HEK293 (cell line): ENCODE measurements at regions not wholly inside any gene's neighbourhood (a gene's known extent, or its start where the extent isn't known, plus 50 kb on each side); places are given as distances from the start of the nearest gene placed in this dataset.

Experiments used
- GLI2 ChIP-seq: fragments of 450-650 bp; formaldehyde crosslinking; IDR thresholded peaks from 2 replicates; pipeline ENCODE4; 2017; ENCODE audit warnings: missing biosample characterization, missing genetic modification characterization, low read depth, borderline replicate concordance
- GLIS1 ChIP-seq: fragments of 450-650 bp; formaldehyde crosslinking; IDR thresholded peaks from 2 replicates; pipeline ENCODE4 v1.5.1; 2016; ENCODE audit warnings: missing biosample characterization, missing genetic modification characterization
- KLF10 ChIP-seq: fragments of 450-650 bp; IDR thresholded peaks from 2 replicates; pipeline ENCODE4 v1.5.1; 2018; ENCODE audit warnings: missing biosample characterization, mild to moderate bottlenecking, missing genetic modification characterization
- OSR2 ChIP-seq: fragments of 450-650 bp; formaldehyde crosslinking; IDR thresholded peaks from 2 replicates; pipeline ENCODE4 v1.5.1; 2016; ENCODE audit warnings: missing biosample characterization, missing genetic modification characterization
- SP7 ChIP-seq: fragments of 450-650 bp; formaldehyde crosslinking; IDR thresholded peaks from 2 replicates; pipeline ENCODE4 v1.5.1; 2016; ENCODE audit warnings: missing biosample characterization, missing genetic modification characterization
- ZEB2 ChIP-seq: fragments of 450-650 bp; formaldehyde crosslinking; IDR thresholded peaks from 2 replicates; pipeline ENCODE4 v1.5.1; 2016; ENCODE audit warnings: missing biosample characterization, missing genetic modification characterization
- ZFP37 ChIP-seq: fragments of 450-650 bp; formaldehyde crosslinking; IDR thresholded peaks from 2 replicates; pipeline ENCODE4 v1.5.1; 2016; ENCODE audit warnings: missing biosample characterization, missing genetic modification characterization
- ZNF114 ChIP-seq: fragments of 450-650 bp; formaldehyde crosslinking; IDR thresholded peaks from 2 replicates; pipeline ENCODE4 v1.5.0; 2017; ENCODE audit warnings: missing biosample characterization, missing genetic modification characterization
- ZNF140 ChIP-seq: fragments of 450-650 bp; formaldehyde crosslinking; IDR thresholded peaks from 2 replicates; pipeline ENCODE4 v1.5.1; 2016; ENCODE audit warnings: missing biosample characterization, missing genetic modification characterization
- ZNF239 ChIP-seq: fragments of 450-650 bp; formaldehyde crosslinking; IDR thresholded peaks from 2 replicates; pipeline ENCODE4 v1.5.1; 2016; ENCODE audit warnings: missing biosample characterization, missing genetic modification characterization
- ZNF292 ChIP-seq: fragments of 450-650 bp; formaldehyde crosslinking; IDR thresholded peaks from 2 replicates; pipeline ENCODE4 v1.5.1; 2016; ENCODE audit warnings: low read depth, missing biosample characterization, missing genetic modification characterization, borderline replicate concordance
- ZNF366 ChIP-seq: fragments of 450-650 bp; formaldehyde crosslinking; conservative IDR thresholded peaks from 2 replicates; pipeline ENCODE4 v1.5.1; 2016; ENCODE audit warnings: missing biosample characterization, missing genetic modification characterization
- ZNF391 ChIP-seq: fragments of 450-650 bp; formaldehyde crosslinking; IDR thresholded peaks from 2 replicates; pipeline ENCODE4 v1.5.1; 2016; ENCODE audit warnings: low read depth, missing biosample characterization, missing genetic modification characterization, borderline replicate concordance
- ZNF555 ChIP-seq: fragments of 450-650 bp; formaldehyde crosslinking; conservative IDR thresholded peaks from 2 replicates; pipeline ENCODE4 v1.5.1; 2017; ENCODE audit warnings: missing biosample characterization, mild to moderate bottlenecking, missing genetic modification characterization, inconsistent platforms
- ZNF558 ChIP-seq: fragments of 450-650 bp; formaldehyde crosslinking; IDR thresholded peaks from 2 replicates; pipeline ENCODE4 v1.5.1; 2016; ENCODE audit warnings: missing biosample characterization, missing genetic modification characterization
- ZNF623 ChIP-seq: fragments of 450-650 bp; formaldehyde crosslinking; IDR thresholded peaks from 2 replicates; pipeline ENCODE4 v1.5.1; 2016; ENCODE audit warnings: missing biosample characterization, missing genetic modification characterization
- ZNF626 ChIP-seq: fragments of 450-650 bp; sonication (Bioruptor Pico); formaldehyde crosslinking; IDR thresholded peaks from 2 replicates; pipeline ENCODE4 v1.5.1; 2018; ENCODE audit warnings: missing biosample characterization, missing genetic modification characterization, inconsistent platforms
- TF ChIP-seq, protein P1 (sequence below): fragments of 450-650 bp; formaldehyde crosslinking; IDR thresholded peaks from 2 replicates; pipeline ENCODE4 v1.5.1; 2016; ENCODE audit warnings: missing biosample characterization, missing genetic modification characterization
- TF ChIP-seq, protein P2 (sequence below): fragments of 450-650 bp; formaldehyde crosslinking; IDR thresholded peaks from 2 replicates; pipeline ENCODE4 v1.5.1; 2016; ENCODE audit warnings: missing biosample characterization, missing genetic modification characterization
- TF ChIP-seq, protein P3 (sequence below): fragments of 450-650 bp; formaldehyde crosslinking; IDR thresholded peaks from 2 replicates; pipeline ENCODE4 v1.5.1; 2016; ENCODE audit warnings: missing biosample characterization, missing genetic modification characterization
- TF ChIP-seq, protein P4 (sequence below): fragments of 450-650 bp; formaldehyde crosslinking; IDR thresholded peaks from 2 replicates; pipeline ENCODE4 v1.5.1; 2017; ENCODE audit warnings: missing biosample characterization, missing genetic modification characterization
- TF ChIP-seq, protein P5 (sequence below): fragments of 450-650 bp; formaldehyde crosslinking; IDR thresholded peaks from 2 replicates; pipeline ENCODE4 v1.5.1; 2016; ENCODE audit warnings: missing biosample characterization, missing genetic modification characterization, borderline replicate concordance
- TF ChIP-seq, protein P6 (sequence below): fragments of 450-650 bp; formaldehyde crosslinking; IDR thresholded peaks from 2 replicates; pipeline ENCODE4 v1.5.1; 2016; ENCODE audit warnings: missing biosample characterization, missing genetic modification characterization
- TF ChIP-seq, protein P7 (sequence below): fragments of 450-650 bp; formaldehyde crosslinking; IDR thresholded peaks from 2 replicates; pipeline ENCODE4 v1.5.1; 2016; ENCODE audit warnings: missing biosample characterization, missing genetic modification characterization, low read depth

DNA sequence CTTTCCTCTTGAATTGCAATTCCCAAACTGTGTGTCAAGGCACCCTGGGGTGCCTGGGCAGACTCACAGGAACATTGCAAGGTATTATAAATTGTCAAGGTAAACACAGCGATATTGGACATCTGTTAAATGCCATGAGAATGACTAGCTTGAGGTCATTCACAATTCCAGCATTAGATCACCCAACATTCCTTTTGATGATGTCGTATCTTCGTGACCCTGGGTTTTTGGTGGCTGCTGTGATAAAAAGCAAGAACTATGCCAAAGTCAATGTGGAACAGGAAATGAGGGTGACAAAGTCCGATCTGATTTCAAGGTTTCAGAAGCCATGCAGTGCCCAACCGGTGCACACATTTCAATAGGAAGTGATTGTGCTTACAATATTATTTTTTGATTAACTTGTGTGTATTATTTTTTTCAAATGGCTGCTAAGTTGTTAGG, 458.4 kb downstream of the MIAT start (continued):
- TF ChIP-seq, protein P1, sequence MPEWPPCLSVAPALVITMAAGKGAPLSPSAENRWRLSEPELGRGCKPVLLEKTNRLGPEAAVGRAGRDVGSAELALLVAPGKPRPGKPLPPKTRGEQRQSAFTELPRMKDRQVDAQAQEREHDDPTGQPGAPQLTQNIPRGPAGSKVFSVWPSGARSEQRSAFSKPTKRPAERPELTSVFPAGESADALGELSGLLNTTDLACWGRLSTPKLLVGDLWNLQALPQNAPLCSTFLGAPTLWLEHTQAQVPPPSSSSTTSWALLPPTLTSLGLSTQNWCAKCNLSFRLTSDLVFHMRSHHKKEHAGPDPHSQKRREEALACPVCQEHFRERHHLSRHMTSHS (tag by site-specific recombination) = 0 out of 2 replicates have a peak, but pooled peaks have one; percentile 45
- TF ChIP-seq, protein P2, sequence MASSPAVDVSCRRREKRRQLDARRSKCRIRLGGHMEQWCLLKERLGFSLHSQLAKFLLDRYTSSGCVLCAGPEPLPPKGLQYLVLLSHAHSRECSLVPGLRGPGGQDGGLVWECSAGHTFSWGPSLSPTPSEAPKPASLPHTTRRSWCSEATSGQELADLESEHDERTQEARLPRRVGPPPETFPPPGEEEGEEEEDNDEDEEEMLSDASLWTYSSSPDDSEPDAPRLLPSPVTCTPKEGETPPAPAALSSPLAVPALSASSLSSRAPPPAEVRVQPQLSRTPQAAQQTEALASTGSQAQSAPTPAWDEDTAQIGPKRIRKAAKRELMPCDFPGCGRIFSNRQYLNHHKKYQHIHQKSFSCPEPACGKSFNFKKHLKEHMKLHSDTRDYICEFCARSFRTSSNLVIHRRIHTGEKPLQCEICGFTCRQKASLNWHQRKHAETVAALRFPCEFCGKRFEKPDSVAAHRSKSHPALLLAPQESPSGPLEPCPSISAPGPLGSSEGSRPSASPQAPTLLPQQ = peak; percentile 78
- TF ChIP-seq KLF10 = peak; percentile 70; the same call in 1 of the 2 replicates
- TF ChIP-seq, protein P3, sequence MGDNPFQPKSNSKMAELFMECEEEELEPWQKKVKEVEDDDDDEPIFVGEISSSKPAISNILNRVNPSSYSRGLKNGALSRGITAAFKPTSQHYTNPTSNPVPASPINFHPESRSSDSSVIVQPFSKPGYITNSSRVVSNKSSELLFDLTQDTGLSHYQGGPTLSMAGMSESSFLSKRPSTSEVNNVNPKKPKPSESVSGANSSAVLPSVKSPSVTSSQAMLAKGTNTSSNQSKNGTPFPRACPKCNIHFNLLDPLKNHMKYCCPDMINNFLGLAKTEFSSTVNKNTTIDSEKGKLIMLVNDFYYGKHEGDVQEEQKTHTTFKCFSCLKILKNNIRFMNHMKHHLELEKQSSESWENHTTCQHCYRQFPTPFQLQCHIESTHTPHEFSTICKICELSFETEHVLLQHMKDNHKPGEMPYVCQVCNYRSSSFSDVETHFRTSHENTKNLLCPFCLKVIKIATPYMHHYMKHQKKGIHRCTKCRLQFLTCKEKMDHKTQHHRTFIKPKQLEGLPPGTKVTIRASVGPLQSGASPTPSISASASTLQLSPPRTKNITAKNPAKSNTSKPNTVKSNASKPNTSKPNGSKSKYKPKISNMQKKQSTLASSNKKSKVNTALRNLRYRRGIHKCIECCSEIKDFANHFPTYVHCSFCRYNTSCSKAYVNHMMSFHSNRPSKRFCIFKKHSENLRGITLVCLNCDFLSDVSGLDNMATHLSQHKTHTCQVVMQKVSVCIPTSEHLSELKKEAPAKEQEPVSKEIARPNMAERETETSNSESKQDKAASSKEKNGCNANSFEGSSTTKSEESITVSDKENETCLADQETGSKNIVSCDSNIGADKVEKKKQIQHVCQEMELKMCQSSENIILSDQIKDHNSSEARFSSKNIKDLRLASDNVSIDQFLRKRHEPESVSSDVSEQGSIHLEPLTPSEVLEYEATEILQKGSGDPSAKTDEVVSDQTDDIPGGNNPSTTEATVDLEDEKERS (tag by site-specific recombination) = no peak
- no peak for TF ChIP-seq ZNF555 (tag by site-specific recombination)
- TF ChIP-seq ZEB2 (tag by site-specific recombination) = peak; percentile 73
- TF ChIP-seq, protein P4, sequence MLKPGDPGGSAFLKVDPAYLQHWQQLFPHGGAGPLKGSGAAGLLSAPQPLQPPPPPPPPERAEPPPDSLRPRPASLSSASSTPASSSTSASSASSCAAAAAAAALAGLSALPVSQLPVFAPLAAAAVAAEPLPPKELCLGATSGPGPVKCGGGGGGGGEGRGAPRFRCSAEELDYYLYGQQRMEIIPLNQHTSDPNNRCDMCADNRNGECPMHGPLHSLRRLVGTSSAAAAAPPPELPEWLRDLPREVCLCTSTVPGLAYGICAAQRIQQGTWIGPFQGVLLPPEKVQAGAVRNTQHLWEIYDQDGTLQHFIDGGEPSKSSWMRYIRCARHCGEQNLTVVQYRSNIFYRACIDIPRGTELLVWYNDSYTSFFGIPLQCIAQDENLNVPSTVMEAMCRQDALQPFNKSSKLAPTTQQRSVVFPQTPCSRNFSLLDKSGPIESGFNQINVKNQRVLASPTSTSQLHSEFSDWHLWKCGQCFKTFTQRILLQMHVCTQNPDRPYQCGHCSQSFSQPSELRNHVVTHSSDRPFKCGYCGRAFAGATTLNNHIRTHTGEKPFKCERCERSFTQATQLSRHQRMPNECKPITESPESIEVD (tag by site-specific recombination) = 0 out of 2 replicates have a peak, but pooled peaks have one; percentile 29
- peak; percentile 66 for TF ChIP-seq GLIS1 (tag by site-specific recombination)
- TF ChIP-seq ZNF140 (tag by site-specific recombination) = no peak
- TF ChIP-seq SP7 (tag by site-specific recombination) = peak; percentile 64
- no peak for TF ChIP-seq ZNF626 (tag by site-specific recombination)
- TF ChIP-seq ZNF366 (tag by site-specific recombination) = peak; percentile 82
- TF ChIP-seq, protein P5, sequence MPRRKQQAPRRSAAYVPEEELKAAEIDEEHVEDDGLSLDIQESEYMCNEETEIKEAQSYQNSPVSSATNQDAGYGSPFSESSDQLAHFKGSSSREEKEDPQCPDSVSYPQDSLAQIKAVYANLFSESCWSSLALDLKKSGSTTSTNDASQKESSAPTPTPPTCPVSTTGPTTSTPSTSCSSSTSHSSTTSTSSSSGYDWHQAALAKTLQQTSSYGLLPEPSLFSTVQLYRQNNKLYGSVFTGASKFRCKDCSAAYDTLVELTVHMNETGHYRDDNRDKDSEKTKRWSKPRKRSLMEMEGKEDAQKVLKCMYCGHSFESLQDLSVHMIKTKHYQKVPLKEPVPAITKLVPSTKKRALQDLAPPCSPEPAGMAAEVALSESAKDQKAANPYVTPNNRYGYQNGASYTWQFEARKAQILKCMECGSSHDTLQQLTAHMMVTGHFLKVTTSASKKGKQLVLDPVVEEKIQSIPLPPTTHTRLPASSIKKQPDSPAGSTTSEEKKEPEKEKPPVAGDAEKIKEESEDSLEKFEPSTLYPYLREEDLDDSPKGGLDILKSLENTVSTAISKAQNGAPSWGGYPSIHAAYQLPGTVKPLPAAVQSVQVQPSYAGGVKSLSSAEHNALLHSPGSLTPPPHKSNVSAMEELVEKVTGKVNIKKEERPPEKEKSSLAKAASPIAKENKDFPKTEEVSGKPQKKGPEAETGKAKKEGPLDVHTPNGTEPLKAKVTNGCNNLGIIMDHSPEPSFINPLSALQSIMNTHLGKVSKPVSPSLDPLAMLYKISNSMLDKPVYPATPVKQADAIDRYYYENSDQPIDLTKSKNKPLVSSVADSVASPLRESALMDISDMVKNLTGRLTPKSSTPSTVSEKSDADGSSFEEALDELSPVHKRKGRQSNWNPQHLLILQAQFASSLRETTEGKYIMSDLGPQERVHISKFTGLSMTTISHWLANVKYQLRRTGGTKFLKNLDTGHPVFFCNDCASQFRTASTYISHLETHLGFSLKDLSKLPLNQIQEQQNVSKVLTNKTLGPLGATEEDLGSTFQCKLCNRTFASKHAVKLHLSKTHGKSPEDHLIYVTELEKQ (tag by site-specific recombination) = peak; percentile 95
- TF ChIP-seq ZNF623 (tag by site-specific recombination) = no peak
- peak; percentile 47; the same call in 1 of the 2 replicates for TF ChIP-seq ZNF239
- peak; percentile 70 for TF ChIP-seq ZNF558 (tag by site-specific recombination)
- peak; percentile 66 for TF ChIP-seq GLI2 (tag by site-specific recombination)
- peak; percentile 56 for TF ChIP-seq OSR2 (tag by site-specific recombination)
- TF ChIP-seq, protein P6, sequence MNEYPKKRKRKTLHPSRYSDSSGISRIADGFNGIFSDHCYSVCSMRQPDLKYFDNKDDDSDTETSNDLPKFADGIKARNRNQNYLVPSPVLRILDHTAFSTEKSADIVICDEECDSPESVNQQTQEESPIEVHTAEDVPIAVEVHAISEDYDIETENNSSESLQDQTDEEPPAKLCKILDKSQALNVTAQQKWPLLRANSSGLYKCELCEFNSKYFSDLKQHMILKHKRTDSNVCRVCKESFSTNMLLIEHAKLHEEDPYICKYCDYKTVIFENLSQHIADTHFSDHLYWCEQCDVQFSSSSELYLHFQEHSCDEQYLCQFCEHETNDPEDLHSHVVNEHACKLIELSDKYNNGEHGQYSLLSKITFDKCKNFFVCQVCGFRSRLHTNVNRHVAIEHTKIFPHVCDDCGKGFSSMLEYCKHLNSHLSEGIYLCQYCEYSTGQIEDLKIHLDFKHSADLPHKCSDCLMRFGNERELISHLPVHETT (tag by site-specific recombination) = peak; percentile 96
- no peak for TF ChIP-seq ZNF292 (tag by site-specific recombination)
- TF ChIP-seq ZNF114 (tag by site-specific recombination) = no peak
- TF ChIP-seq, protein P7, sequence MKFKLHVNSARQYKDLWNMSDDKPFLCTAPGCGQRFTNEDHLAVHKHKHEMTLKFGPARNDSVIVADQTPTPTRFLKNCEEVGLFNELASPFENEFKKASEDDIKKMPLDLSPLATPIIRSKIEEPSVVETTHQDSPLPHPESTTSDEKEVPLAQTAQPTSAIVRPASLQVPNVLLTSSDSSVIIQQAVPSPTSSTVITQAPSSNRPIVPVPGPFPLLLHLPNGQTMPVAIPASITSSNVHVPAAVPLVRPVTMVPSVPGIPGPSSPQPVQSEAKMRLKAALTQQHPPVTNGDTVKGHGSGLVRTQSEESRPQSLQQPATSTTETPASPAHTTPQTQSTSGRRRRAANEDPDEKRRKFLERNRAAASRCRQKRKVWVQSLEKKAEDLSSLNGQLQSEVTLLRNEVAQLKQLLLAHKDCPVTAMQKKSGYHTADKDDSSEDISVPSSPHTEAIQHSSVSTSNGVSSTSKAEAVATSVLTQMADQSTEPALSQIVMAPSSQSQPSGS = 0 out of 2 replicates have a peak, but pooled peaks have one; percentile 58
- TF ChIP-seq ZNF391 (tag by site-specific recombination) = 0 out of 2 replicates have a peak, but pooled peaks have one; percentile 24
- peak; percentile 86 for TF ChIP-seq ZFP37
